AG09309 (cell line): ENCODE measurements at regions not wholly inside any gene's neighbourhood (a gene's known extent, or its start where the extent isn't known, plus 50 kb on each side); places are given as distances from the start of the nearest gene placed in this dataset.

Experiments
- DNase-seq: peaks from one replicate; pipeline ENCODE4 v3.0.0-alpha.2; 2010; ENCODE audit warnings: low read depth
- H3K4me3 ChIP-seq: 2 replicates; pipeline ENCODE4 v1.5.1; 2011; ENCODE audit warnings: mild to moderate bottlenecking, low read depth, low read length, moderate library complexity; ENCODE audit not compliant: control insufficient read depth
- TF ChIP-seq, protein P1 (sequence below): IDR thresholded peaks from 2 replicates; pipeline ENCODE4 v1.5.1; 2011; ENCODE audit warnings: mild to moderate bottlenecking, low read depth, low read length, inconsistent platforms; ENCODE audit not compliant: insufficient read depth, control insufficient read depth; ENCODE audit errors: missing control alignments

DNA sequence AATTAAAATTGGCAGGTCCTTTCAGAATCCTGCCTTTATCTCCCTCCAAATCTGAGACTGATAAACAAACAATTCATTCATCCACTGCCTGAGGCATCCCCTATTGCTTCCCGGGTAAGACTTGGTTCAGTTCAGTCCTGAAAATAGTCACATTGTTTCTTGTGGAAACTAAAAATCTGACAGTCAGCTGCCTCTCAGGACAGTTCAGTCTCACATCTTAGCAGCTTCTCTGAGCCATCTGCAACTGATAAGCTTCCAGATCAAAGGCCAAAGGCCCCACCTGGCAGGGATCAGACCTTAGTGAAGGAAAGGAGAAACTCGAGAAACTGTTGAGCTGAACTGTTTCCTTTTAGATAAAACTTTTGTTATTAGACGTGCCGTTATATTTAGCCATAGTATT lies 264.5 kb downstream of the IL15 start:
- TF ChIP-seq, protein P1, sequence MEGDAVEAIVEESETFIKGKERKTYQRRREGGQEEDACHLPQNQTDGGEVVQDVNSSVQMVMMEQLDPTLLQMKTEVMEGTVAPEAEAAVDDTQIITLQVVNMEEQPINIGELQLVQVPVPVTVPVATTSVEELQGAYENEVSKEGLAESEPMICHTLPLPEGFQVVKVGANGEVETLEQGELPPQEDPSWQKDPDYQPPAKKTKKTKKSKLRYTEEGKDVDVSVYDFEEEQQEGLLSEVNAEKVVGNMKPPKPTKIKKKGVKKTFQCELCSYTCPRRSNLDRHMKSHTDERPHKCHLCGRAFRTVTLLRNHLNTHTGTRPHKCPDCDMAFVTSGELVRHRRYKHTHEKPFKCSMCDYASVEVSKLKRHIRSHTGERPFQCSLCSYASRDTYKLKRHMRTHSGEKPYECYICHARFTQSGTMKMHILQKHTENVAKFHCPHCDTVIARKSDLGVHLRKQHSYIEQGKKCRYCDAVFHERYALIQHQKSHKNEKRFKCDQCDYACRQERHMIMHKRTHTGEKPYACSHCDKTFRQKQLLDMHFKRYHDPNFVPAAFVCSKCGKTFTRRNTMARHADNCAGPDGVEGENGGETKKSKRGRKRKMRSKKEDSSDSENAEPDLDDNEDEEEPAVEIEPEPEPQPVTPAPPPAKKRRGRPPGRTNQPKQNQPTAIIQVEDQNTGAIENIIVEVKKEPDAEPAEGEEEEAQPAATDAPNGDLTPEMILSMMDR = no peak
- no peak for DNase-seq
- H3K4me3 ChIP-seq = no peak overlapping the region

DNA sequence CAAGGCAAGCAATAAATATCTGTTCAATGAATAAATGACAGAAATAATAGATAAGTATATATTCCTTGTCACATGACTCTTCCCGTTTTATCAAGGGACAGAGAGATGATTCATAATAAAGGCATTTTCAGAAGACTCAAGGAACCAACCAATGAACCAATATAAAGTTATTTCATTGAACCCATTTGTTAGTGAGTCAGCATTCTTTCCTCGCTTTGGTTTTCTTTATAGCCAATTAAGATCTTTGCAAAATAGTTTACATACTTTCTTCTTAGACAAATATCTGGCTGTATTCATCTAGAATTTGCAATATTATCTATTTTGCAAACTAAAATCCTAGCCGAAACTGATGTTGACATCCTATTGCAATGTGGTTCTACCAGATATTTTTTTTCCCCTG lies 269.4 kb downstream of the IL15 start:
- peak; percentile 91 for DNase-seq
- TF ChIP-seq, protein P1 = no peak
- no peak overlapping the region for H3K4me3 ChIP-seq

DNA sequence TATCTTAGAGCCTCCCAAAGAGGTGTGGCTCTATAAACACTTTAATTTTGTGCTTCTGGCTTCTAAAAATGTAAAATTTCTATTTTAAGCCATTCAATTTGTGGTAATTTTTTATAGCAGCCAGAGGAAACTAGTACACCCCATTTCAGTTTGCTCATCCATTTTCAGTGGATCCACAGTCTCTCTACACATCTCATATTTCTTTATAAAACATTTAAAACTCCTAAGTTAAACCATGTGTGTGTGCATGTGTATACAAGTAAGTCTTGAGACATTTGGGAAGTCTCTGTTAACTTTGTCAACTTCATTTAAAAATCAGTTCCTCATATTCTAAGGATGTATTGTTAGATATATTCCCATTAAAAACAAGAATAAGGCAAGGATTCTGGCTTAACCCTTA lies 273.2 kb downstream of the IL15 start:
- TF ChIP-seq, protein P1 = no peak
- no peak overlapping the region for H3K4me3 ChIP-seq
- DNase-seq = peak; percentile 64

DNA sequence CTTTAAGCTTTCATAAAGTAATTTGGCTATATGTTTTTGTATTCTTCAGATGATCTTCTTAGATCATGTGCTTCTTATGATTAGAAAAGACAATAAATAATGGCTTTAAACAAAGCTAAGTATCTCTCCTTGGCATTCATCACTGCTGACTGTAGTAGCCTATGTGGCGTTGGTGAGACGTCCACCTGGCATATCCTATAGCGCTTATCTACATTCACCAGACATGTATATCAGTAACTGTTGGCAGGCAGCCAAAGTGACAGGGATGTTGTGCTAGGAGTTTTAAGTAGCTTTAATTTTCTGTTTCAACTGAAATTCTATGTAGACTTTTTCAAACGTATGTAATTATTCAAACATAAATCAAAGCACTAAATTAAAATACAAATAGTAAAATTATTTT lies 276.4 kb downstream of the IL15 start:
- TF ChIP-seq, protein P1 = no peak
- H3K4me3 ChIP-seq = no peak overlapping the region
- DNase-seq = no peak

DNA sequence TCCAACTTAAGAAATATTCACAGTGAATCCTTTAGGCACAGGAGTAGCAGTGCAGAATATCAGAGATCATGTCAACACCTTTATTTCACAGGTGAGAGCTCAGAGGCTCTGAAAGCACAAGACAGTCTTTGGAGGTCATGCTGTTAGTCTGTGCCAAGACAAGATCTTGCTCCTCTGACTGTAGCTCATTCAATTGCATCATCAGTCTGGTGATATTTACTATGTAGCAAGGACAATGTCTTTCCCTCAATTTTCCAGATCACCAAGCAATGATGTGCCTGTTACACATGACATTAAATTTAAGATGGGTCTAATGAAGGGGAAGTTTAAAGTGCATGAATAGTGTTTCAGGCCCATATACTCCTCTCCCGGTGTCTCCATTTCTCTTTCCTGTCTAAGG lies 277.5 kb downstream of the IL15 start:
- TF ChIP-seq, protein P1 = no peak
- DNase-seq = no peak
- H3K4me3 ChIP-seq = no peak overlapping the region

DNA sequence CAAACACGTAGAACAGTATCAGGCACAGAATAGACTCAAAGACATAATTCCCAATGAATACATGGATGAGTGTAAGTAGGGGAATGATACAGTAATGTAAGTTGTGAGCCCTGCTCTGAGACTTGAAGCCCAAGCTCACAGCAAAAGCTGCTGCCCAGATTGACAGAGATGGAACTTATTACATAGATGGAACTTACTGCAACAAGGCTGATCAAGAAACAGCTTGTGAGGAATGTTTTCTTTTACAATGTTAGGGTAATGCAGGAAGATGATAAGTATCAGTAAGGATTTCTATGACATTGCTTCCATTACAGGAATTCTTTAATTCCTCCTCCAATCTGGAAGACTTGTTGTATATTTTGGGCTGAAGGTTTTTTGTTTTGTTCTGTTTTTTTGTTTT lies 278.4 kb downstream of the IL15 start:
- no peak for DNase-seq

More for the DNA sequence above, 278.4 kb downstream of the IL15 start:
- H3K4me3 ChIP-seq = no peak overlapping the region
- TF ChIP-seq, protein P1 = no peak
